GM23338 (cell line): ENCODE measurements at regions not wholly inside any gene's neighbourhood (a gene's known extent, or its start where the extent isn't known, plus 50 kb on each side); places are given as distances from the start of the nearest gene placed in this dataset.

ENCODE experiments used
- ATAC-seq: fragments of 200-7000 bp; cut with Tn5 transposase; 3 replicates; pipeline ENCODE4 v1.9.1; 2020
- DNase-seq: peaks from one replicate; pipeline ENCODE4 v3.0.0-alpha.2; 2015; ENCODE audit warnings: low spot score
- H2AFZ ChIP-seq: fragments of 200-600 bp; sonication (generic); 2 replicates; pipeline ENCODE4 v1.8.0; 2016; ENCODE audit warnings: antibody characterized with exemption, mild to moderate bottlenecking, moderate library complexity
- H3F3A ChIP-seq: fragments of 200-600 bp; sonication (generic); replicated peaks from 2 replicates; pipeline ENCODE4 v1.8.0; 2017; ENCODE audit warnings: antibody characterized with exemption, mixed run types, low read depth
- H3K27ac ChIP-seq: fragments of 200-600 bp; sonication (generic); 2 replicates; pipeline ENCODE4 v1.6.1; 2016; ENCODE audit warnings: low read depth
- H3K27me3 ChIP-seq: fragments of 200-600 bp; sonication (generic); 2 replicates; pipeline ENCODE4 v1.8.0; 2016; ENCODE audit warnings: mild to moderate bottlenecking, mixed run types, moderate library complexity; ENCODE audit not compliant: insufficient read depth
- H3K36me3 ChIP-seq: fragments of 200-600 bp; sonication (generic); 2 replicates; pipeline ENCODE4 v1.8.0; 2016; ENCODE audit warnings: mild to moderate bottlenecking; ENCODE audit not compliant: insufficient read depth
- H3K4me1 ChIP-seq: fragments of 200-600 bp; sonication (generic); 2 replicates; pipeline ENCODE4 v1.8.0; 2016; ENCODE audit warnings: mild to moderate bottlenecking, moderate library complexity; ENCODE audit not compliant: insufficient read depth
- H3K4me2 ChIP-seq: fragments of 200-600 bp; sonication (generic); 2 replicates; pipeline ENCODE4 v1.7.1; 2017; ENCODE audit warnings: mixed run types
- H3K4me3 ChIP-seq: fragments of 200-600 bp; sonication (generic); 2 replicates; pipeline ENCODE4 v1.6.1; 2016; ENCODE audit warnings: mixed run types
- H3K79me2 ChIP-seq: fragments of 200-600 bp; sonication (generic); replicated peaks from 2 replicates; pipeline ENCODE4 v1.8.0; 2017; ENCODE audit warnings: mild to moderate bottlenecking; ENCODE audit not compliant: insufficient read depth
- H3K9me2 ChIP-seq: fragments of 200-600 bp; sonication (generic); 2 replicates; pipeline ENCODE4 v1.8.0; 2017; ENCODE audit not compliant: insufficient read depth
- H4K20me1 ChIP-seq: fragments of 200-600 bp; sonication (generic); replicated peaks from 2 replicates; pipeline ENCODE4 v1.8.0; 2017; ENCODE audit warnings: mild to moderate bottlenecking; ENCODE audit not compliant: insufficient read depth
- H3K27ac Mint-ChIP-seq: 2 replicates; pipeline ENCODE4 v1.8.0; 2020; ENCODE audit warnings: inconsistent platforms, mild to moderate bottlenecking, moderate library complexity, mixed read lengths
- H3K27me3 Mint-ChIP-seq: 3 replicates; pipeline ENCODE4 v1.8.0; 2022; ENCODE audit warnings: low read depth, mild to moderate bottlenecking, moderate library complexity, mixed read lengths, inconsistent platforms; ENCODE audit not compliant: insufficient read depth, poor library complexity
- H3K36me3 Mint-ChIP-seq: 3 replicates; pipeline ENCODE4 v1.8.0; 2021; ENCODE audit warnings: low read depth, mild to moderate bottlenecking, inconsistent platforms, moderate library complexity, mixed read lengths
- H3K4me1 Mint-ChIP-seq: 3 replicates; pipeline ENCODE4 v1.8.0; 2020; ENCODE audit warnings: mild to moderate bottlenecking, inconsistent platforms, mixed read lengths
- H3K4me3 Mint-ChIP-seq: 3 replicates; pipeline ENCODE4 v1.8.0; 2021; ENCODE audit warnings: moderate library complexity, mild to moderate bottlenecking, inconsistent platforms, mixed read lengths
- H3K9me3 Mint-ChIP-seq: 3 replicates; pipeline ENCODE4 v1.8.0; 2020; ENCODE audit warnings: moderate library complexity, mild to moderate bottlenecking, inconsistent platforms, mixed read lengths
- CTCF ChIP-seq, 2 experiments: fragments of 200-600 bp in 1 of 2; sonication (generic) in 1 of 2; conservative IDR thresholded peaks; 2 replicates each; pipeline versions ENCODE4 v1.5.1 to v1.6.1; 2016 to 2017; ENCODE audit warnings: antibody characterized with exemption in 2 of 2, low read depth in 2 of 2, mild to moderate bottlenecking in 2 of 2, moderate library complexity in 1 of 2
- ETS1 ChIP-seq: IDR thresholded peaks from 2 replicates; pipeline ENCODE4 v1.6.1; 2016; ENCODE audit warnings: antibody characterized with exemption
- EZH2phosphoT487 ChIP-seq: fragments of 200-600 bp; sonication (generic); IDR thresholded peaks from one replicate; pipeline ENCODE4 v1.8.1; 2018; ENCODE audit warnings: antibody characterized with exemption; ENCODE audit not compliant: unreplicated experiment
- JUNB ChIP-seq: IDR thresholded peaks from one replicate; pipeline ENCODE4 v1.6.1; 2016; ENCODE audit warnings: antibody characterized with exemption; ENCODE audit not compliant: unreplicated experiment
- POLR2AphosphoS5 ChIP-seq: IDR thresholded peaks from 2 replicates; pipeline ENCODE4 v1.6.1; 2016; ENCODE audit warnings: antibody characterized with exemption, low read depth
- ZNF114 ChIP-seq: fragments of 250-450 bp; sonication (Bioruptor Pico); IDR thresholded peaks from 2 replicates; pipeline ENCODE4 v1.5.0; 2020; ENCODE audit warnings: mild to moderate bottlenecking, moderate library complexity
- ZNF331 ChIP-seq: fragments of 250-450 bp; sonication (Bioruptor Pico); IDR thresholded peaks from 2 replicates; pipeline ENCODE4 v1.5.0; 2020; ENCODE audit warnings: low read depth, mild to moderate bottlenecking, moderate library complexity
- TF ChIP-seq, protein P1 (sequence below): fragments of 250-450 bp; sonication (Bioruptor Pico); IDR thresholded peaks from 2 replicates; pipeline ENCODE4 v1.5.0; 2020; ENCODE audit warnings: mild to moderate bottlenecking, moderate library complexity
- TF ChIP-seq, protein P2 (sequence below): IDR thresholded peaks from one replicate; pipeline ENCODE4 v1.6.1; 2018; ENCODE audit warnings: antibody characterized with exemption; ENCODE audit not compliant: unreplicated experiment

- TF ChIP-seq, protein P1, sequence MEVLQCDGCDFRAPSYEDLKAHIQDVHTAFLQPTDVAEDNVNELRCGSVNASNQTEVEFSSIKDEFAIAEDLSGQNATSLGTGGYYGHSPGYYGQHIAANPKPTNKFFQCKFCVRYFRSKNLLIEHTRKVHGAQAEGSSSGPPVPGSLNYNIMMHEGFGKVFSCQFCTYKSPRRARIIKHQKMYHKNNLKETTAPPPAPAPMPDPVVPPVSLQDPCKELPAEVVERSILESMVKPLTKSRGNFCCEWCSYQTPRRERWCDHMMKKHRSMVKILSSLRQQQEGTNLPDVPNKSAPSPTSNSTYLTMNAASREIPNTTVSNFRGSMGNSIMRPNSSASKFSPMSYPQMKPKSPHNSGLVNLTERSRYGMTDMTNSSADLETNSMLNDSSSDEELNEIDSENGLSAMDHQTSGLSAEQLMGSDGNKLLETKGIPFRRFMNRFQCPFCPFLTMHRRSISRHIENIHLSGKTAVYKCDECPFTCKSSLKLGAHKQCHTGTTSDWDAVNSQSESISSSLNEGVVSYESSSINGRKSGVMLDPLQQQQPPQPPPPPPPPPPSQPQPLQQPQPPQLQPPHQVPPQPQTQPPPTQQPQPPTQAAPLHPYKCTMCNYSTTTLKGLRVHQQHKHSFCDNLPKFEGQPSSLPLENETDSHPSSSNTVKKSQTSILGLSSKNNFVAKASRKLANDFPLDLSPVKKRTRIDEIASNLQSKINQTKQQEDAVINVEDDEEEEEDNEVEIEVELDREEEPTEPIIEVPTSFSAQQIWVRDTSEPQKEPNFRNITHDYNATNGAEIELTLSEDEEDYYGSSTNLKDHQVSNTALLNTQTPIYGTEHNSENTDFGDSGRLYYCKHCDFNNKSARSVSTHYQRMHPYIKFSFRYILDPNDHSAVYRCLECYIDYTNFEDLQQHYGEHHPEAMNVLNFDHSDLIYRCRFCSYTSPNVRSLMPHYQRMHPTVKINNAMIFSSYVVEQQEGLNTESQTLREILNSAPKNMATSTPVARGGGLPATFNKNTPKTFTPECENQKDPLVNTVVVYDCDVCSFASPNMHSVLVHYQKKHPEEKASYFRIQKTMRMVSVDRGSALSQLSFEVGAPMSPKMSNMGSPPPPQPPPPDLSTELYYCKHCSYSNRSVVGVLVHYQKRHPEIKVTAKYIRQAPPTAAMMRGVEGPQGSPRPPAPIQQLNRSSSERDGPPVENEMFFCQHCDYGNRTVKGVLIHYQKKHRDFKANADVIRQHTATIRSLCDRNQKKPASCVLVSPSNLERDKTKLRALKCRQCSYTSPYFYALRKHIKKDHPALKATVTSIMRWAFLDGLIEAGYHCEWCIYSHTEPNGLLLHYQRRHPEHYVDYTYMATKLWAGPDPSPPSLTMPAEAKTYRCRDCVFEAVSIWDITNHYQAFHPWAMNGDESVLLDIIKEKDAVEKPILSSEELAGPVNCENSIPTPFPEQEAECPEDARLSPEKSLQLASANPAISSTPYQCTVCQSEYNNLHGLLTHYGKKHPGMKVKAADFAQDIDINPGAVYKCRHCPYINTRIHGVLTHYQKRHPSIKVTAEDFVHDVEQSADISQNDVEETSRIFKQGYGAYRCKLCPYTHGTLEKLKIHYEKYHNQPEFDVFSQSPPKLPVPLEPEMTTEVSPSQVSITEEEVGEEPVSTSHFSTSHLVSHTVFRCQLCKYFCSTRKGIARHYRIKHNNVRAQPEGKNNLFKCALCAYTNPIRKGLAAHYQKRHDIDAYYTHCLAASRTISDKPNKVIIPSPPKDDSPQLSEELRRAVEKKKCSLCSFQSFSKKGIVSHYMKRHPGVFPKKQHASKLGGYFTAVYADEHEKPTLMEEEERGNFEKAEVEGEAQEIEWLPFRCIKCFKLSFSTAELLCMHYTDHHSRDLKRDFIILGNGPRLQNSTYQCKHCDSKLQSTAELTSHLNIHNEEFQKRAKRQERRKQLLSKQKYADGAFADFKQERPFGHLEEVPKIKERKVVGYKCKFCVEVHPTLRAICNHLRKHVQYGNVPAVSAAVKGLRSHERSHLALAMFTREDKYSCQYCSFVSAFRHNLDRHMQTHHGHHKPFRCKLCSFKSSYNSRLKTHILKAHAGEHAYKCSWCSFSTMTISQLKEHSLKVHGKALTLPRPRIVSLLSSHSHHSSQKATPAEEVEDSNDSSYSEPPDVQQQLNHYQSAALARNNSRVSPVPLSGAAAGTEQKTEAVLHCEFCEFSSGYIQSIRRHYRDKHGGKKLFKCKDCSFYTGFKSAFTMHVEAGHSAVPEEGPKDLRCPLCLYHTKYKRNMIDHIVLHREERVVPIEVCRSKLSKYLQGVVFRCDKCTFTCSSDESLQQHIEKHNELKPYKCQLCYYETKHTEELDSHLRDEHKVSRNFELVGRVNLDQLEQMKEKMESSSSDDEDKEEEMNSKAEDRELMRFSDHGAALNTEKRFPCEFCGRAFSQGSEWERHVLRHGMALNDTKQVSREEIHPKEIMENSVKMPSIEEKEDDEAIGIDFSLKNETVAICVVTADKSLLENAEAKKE (CRISPR knock-in tag): 0 out of 2 replicates have a peak, but pooled peaks have one; percentile 39
- no peak for TF ChIP-seq ETS1
- TF ChIP-seq ZNF114 (CRISPR knock-in tag): no peak
- TF ChIP-seq EZH2phosphoT487: no peak
Observed at GRCh38 chr2:78757191-78757590, 268.3 kb upstream of the REG3G start (continued).

GRCh38 chr2:78757640-78758039, 267.9 kb upstream of the REG3G start:
- Histone ChIP-seq H3K27me3 (no peaks in the 10 kb centered on the region), H3K4me1 (peaks cover 4% of the 10 kb centered on the region; the same call in 1 of the 2 replicates), H3F3A (no peaks in the 10 kb centered on the region), H3K4me2 (no peak overlapping the region), H3K36me3 (no peaks in the 10 kb centered on the region), H2AFZ (no peak overlapping the region), H3K79me2 (no peaks in the 10 kb centered on the region), H3K4me3 (no peak overlapping the region), H3K27ac (no peak overlapping the region), H4K20me1 (no peaks in the 10 kb centered on the region), H3K9me2 (no peaks in the 10 kb centered on the region; the same call in 1 of the 2 replicates)
- Mint-ChIP-seq H3K4me1 (peaks cover 22% of the 10 kb centered on the region), H3K27me3 (peaks cover 12% of the 10 kb centered on the region), H3K36me3 (peaks cover 26% of the 10 kb centered on the region), H3K4me3 (no peak overlapping the region), H3K27ac (no peak overlapping the region), H3K9me3 (peaks cover 41% of the 10 kb centered on the region)
- ATAC-seq (no peak), DNase-seq (no peak)
- no peak for TF ChIP-seq CTCF (conservative IDR thresholded peaks at IDR 0.05; ENCODE audit: low read depth in 2 of 2)
- no peak for TF ChIP-seq JUNB
- TF ChIP-seq, protein P2, sequence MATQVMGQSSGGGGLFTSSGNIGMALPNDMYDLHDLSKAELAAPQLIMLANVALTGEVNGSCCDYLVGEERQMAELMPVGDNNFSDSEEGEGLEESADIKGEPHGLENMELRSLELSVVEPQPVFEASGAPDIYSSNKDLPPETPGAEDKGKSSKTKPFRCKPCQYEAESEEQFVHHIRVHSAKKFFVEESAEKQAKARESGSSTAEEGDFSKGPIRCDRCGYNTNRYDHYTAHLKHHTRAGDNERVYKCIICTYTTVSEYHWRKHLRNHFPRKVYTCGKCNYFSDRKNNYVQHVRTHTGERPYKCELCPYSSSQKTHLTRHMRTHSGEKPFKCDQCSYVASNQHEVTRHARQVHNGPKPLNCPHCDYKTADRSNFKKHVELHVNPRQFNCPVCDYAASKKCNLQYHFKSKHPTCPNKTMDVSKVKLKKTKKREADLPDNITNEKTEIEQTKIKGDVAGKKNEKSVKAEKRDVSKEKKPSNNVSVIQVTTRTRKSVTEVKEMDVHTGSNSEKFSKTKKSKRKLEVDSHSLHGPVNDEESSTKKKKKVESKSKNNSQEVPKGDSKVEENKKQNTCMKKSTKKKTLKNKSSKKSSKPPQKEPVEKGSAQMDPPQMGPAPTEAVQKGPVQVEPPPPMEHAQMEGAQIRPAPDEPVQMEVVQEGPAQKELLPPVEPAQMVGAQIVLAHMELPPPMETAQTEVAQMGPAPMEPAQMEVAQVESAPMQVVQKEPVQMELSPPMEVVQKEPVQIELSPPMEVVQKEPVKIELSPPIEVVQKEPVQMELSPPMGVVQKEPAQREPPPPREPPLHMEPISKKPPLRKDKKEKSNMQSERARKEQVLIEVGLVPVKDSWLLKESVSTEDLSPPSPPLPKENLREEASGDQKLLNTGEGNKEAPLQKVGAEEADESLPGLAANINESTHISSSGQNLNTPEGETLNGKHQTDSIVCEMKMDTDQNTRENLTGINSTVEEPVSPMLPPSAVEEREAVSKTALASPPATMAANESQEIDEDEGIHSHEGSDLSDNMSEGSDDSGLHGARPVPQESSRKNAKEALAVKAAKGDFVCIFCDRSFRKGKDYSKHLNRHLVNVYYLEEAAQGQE: no peak
- no peak for TF ChIP-seq POLR2AphosphoS5
- no peak for TF ChIP-seq ZNF114 (CRISPR knock-in tag)
- TF ChIP-seq ZNF331 (CRISPR knock-in tag): no peak
- no peak for TF ChIP-seq EZH2phosphoT487
